ENCODE measurements at regions not wholly inside any gene's neighbourhood (a gene's known extent, or its start where the extent isn't known, plus 50 kb on each side); places are given as distances from the start of the nearest gene placed in this dataset.
A peak's percentile ranks its signal among the peaks of the same experiment; 100 is the strongest.
"Not testable (repeated sequence)": the region's sequence is repeated elsewhere in the genome, so short reads cannot be mapped to it uniquely, and the experiment has no call there.

DNA sequence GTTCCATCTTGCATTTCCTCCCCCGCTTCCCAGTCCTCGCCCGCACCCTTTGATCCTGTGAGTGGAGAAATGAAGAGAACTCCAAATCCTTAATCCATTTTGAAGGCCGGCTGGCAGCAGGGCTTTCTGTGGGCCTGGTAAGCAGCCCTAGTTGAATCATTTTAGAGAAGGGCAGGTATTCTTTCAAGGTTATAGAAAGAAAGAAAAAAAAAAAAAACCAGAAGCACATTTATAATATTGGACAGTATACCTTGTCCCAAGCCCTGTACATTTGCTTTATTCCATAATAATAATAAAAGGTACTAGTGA is 103.7 kb downstream of the PROP1 start:
- not testable (repeated sequence) for H3K27ac ChIP-seq; H3K36me3 ChIP-seq; H3K9me3 ChIP-seq; DNase-seq (ENCODE audit: low spot score in 2 of 2); H3K27me3 ChIP-seq; H3K4me1 ChIP-seq; H3K4me3 ChIP-seq
- 80% methylated on average over 4 of the region's 4 CpGs for WGBS

GRCh38 chr5:177891547-177892356 is 104.3 kb downstream of the PROP1 start:
- TF ChIP-seq, protein P1, sequence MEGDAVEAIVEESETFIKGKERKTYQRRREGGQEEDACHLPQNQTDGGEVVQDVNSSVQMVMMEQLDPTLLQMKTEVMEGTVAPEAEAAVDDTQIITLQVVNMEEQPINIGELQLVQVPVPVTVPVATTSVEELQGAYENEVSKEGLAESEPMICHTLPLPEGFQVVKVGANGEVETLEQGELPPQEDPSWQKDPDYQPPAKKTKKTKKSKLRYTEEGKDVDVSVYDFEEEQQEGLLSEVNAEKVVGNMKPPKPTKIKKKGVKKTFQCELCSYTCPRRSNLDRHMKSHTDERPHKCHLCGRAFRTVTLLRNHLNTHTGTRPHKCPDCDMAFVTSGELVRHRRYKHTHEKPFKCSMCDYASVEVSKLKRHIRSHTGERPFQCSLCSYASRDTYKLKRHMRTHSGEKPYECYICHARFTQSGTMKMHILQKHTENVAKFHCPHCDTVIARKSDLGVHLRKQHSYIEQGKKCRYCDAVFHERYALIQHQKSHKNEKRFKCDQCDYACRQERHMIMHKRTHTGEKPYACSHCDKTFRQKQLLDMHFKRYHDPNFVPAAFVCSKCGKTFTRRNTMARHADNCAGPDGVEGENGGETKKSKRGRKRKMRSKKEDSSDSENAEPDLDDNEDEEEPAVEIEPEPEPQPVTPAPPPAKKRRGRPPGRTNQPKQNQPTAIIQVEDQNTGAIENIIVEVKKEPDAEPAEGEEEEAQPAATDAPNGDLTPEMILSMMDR (IDR thresholded peaks at IDR 0.05) = peak in 1 of 2 donors; percentile 38
- not testable (repeated sequence) for H3K27ac ChIP-seq; H3K4me3 ChIP-seq; DNase-seq (ENCODE audit: low spot score in 2 of 2); H3K36me3 ChIP-seq; H3K9me3 ChIP-seq; H3K4me1 ChIP-seq; H3K27me3 ChIP-seq
- 78% methylated on average over 1 of the region's 11 CpGs for WGBS

DNA sequence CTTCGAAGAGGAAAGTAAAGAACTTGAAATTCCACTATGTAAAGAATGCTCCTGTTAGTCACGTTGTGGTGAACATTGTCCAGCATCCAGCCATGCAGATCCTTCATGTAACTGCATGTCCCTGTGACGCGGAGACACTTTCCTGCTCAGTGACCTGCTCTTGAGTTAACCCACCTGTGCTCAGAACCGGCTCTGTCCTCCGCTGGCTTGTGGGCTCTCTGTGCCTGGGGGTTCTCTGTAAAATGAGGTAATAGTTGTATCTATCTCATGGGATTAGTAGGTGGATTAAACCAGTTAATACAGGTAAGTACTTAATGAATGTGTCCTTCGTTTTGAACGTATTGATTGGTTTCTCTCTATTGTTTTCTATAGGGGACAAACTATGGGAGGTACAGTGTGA is 100.6 kb upstream of the FAM153A start:
- 72% methylated on average over 8 of the region's 8 CpGs for WGBS
- H3K4me1 ChIP-seq; H3K4me3 ChIP-seq; H3K27me3 ChIP-seq; H3K27ac ChIP-seq; DNase-seq (ENCODE audit: low spot score in 2 of 2); H3K9me3 ChIP-seq: not testable (repeated sequence)
- H3K36me3 ChIP-seq = peaks cover 11% of the 10 kb centered on the region

DNA sequence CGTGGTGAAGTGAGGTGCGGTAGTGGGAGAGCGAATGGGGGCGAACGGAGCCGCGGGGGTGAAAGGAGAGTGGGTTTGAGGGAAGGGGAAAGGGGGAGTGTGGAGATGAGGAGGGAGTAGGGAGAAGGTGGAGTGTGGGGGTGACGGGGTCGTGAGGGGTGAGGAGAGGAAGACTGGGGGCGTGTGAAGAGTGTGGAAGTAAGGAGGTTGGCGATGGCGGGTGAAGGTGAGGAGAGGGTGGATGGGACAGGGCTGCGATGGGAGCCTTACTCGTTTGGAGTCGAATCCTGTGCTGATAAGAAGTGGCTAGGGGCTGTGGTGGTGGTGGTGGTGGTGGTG is 93.2 kb upstream of the FAM153A start:
- not testable (repeated sequence) for H3K27ac ChIP-seq; H3K27me3 ChIP-seq; H3K9me3 ChIP-seq; DNase-seq (ENCODE audit: low spot score in 2 of 2); H3K36me3 ChIP-seq; H3K4me1 ChIP-seq
- peak overlapping the region; percentile 50 for H3K4me3 ChIP-seq
- WGBS = 0% methylated on average over 4 of the region's 15 CpGs

DNA sequence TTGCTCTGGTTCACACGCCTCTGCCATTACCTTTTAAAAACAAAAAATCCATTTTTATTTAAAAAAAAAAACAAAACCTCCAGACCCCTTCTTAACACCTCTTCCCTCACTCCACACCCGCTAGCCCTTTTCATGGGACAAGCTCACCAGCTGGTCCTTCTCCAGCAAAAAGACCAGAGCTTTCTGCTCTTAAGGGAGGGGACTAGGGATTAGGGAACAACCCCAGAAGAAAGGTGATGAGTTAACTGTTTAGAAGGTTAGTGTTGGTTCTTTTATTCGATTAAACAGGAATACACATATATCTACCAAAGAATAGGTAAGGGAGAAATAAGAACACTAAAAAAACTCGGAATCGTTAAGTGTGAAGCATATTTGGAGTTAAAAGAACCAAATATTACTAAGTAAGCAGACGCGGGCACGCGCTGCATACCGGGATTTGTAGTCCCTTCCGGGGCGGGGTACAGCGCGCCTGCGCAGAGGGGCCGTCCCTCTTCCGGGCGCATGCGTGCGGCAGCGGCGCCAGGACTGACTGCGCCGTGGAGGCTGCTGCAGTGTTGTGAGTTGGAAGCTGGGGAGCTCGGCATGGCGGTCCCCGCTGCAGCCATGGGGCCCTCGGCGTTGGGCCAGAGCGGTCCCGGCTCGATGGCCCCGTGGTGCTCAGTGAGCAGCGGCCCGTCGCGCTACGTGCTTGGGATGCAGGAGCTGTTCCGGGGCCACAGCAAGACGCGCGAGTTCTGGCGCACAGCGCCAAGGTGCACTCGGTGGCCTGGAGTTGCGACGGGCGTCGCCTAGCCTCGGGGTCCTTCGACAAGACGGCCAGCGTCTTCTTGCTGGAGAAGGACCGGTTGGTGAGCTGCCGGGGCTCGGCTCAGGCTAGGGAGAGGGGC is 92.6 kb upstream of the FAM153A start:
- 8% methylated on average over 2 of the region's 56 CpGs for WGBS
- DNase-seq (ENCODE audit: low spot score in 2 of 2); H3K27me3 ChIP-seq; H3K27ac ChIP-seq; H3K9me3 ChIP-seq; H3K36me3 ChIP-seq; H3K4me1 ChIP-seq: not testable (repeated sequence)
- peak overlapping the region; percentile 50 for H3K4me3 ChIP-seq

GRCh38 chr5:177863822-177864446 is 81.2 kb upstream of the FAM153A start:
- not testable (repeated sequence) for H3K27ac ChIP-seq; H3K27me3 ChIP-seq; DNase-seq (ENCODE audit: low spot score in 2 of 2); H3K4me1 ChIP-seq; H3K36me3 ChIP-seq; H3K4me3 ChIP-seq; H3K9me3 ChIP-seq
- no CpG with 5 or more reads among the region's 18 CpGs for WGBS

GRCh38 chr5:177857642-177858200 is 75.0 kb upstream of the FAM153A start:
- not testable (repeated sequence) for H3K4me1 ChIP-seq; H3K27ac ChIP-seq; H3K4me3 ChIP-seq; DNase-seq (ENCODE audit: low spot score in 2 of 2); H3K36me3 ChIP-seq; H3K9me3 ChIP-seq; H3K27me3 ChIP-seq
- WGBS = 88% methylated on average over 4 of the region's 8 CpGs

- H3K4me3 ChIP-seq; H3K9me3 ChIP-seq; H3K27ac ChIP-seq; H3K27me3 ChIP-seq; H3K36me3 ChIP-seq; DNase-seq (ENCODE audit: low spot score in 2 of 2); H3K4me1 ChIP-seq: not testable (repeated sequence)
- 50% methylated on average over 1 of the region's 2 CpGs for WGBS
These were observed 73.8 kb upstream of the FAM153A start for GRCh38 chr5:177856474-177856873.

GRCh38 chr5:177847914-177848313 is 65.2 kb upstream of the FAM153A start:
- H3K36me3 ChIP-seq; H3K27me3 ChIP-seq; H3K4me3 ChIP-seq; H3K4me1 ChIP-seq; H3K27ac ChIP-seq; H3K9me3 ChIP-seq; DNase-seq (ENCODE audit: low spot score in 2 of 2): not testable (repeated sequence)
- WGBS = 71% methylated on average over 6 of the region's 7 CpGs

DNA sequence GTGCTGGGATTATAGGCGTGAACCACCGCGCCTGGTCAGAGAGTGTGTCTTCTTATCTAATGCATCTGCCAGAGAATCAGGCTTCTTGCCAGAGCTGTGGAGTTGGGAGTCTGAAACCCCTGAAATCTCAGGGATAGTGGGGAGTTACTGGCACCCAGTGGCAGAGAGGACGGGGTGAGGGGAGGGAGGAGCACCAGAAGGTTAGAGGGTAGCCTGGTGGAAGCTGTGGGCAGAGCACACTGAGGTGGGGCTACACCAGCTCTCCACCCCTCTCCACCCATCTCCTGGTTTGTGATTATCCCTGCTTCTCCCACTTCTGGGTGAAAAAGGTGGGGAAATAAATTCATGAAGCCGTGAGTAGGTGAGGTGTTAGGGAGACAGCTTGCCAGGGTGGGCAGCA is 63.9 kb upstream of the FAM153A start:
- H3K27ac ChIP-seq; H3K4me1 ChIP-seq; H3K27me3 ChIP-seq; H3K9me3 ChIP-seq; H3K4me3 ChIP-seq; H3K36me3 ChIP-seq; DNase-seq (ENCODE audit: low spot score in 2 of 2): not testable (repeated sequence)
- 14% methylated on average over 2 of the region's 5 CpGs for WGBS

DNA sequence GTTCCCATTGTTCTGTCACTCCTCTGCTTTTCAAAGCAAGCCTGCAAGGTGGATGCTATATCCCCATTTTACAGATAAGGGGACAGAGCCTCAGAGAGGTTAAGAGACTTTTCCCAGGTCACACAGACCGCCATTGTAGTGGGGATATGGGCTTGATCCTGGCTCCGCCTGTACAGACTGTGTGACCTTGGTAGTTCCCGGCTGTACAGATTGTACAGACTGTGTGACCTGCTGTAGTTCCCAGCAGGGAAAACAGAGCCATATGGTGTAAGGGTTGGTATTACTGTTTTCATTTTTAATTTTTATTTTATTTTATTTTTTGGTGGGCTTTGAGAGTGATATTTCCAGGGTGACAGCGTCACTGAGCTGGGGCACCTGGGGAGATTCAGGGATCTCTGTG is 63.2 kb upstream of the FAM153A start:
- H3K4me1 ChIP-seq; H3K27ac ChIP-seq; H3K4me3 ChIP-seq; H3K36me3 ChIP-seq; H3K9me3 ChIP-seq; DNase-seq (ENCODE audit: low spot score in 2 of 2); H3K27me3 ChIP-seq: not testable (repeated sequence)
- 78% methylated on average over 1 of the region's 4 CpGs for WGBS

DNA sequence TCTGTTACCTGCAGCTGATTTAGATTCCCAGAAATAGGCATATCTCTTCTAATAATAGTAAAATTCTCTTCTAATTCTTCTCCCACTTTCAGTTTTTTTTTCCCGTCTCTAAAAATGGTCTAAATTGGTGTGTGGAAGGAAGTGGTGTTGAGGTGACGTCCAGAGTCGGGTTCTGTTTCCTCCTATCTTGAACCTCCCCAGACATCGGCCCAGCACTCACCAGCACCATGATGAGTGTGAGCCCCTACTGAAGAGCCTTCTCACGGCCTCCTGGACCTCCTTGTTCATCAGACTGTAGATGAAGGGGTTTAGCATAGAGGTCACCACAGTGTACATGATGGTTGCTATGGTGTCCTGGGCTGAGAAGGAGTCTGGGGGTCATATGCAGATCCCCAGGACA is 53.5 kb upstream of the FAM153A start:
- not testable (repeated sequence) for H3K27me3 ChIP-seq; DNase-seq (ENCODE audit: low spot score in 2 of 2); H3K27ac ChIP-seq; H3K9me3 ChIP-seq; H3K4me3 ChIP-seq; H3K36me3 ChIP-seq; H3K4me1 ChIP-seq
- no CpG with 5 or more reads among the region's 5 CpGs for WGBS
